Endothelial cell of umbilical vein (primary cell): ENCODE measurements at regions not wholly inside any gene's neighbourhood (a gene's known extent, or its start where the extent isn't known, plus 50 kb on each side); places are given as distances from the start of the nearest gene placed in this dataset.

Experiments
- BruUV-seq: library from RNA; stranded (reverse); fragments of 400-500 nt; replicated peaks from 2 replicates; lab custom pipeline; 2021; lab: Mats Ljungman, UMichigan
- CTCF ChIA-PET: fragments of 300-600, 350-600 bp; sonication (Branson Sonifier 250); formaldehyde crosslinking; loops from one replicate; lab custom pipeline; 2021; ENCODE audit warnings: antibody characterized with exemption, inconsistent platforms; lab: Charles Lee
- POLR2A ChIA-PET: fragments of 300-600, 350-600 bp; sonication (Branson Sonifier 250); formaldehyde crosslinking; loops from one replicate; lab custom pipeline; 2021; ENCODE audit warnings: antibody characterized with exemption, inconsistent platforms; lab: Charles Lee
- DNase-seq: peaks from one replicate; pipeline ENCODE4 v3.0.0-alpha.2; 2011; ENCODE audit warnings: low read depth, low spot score
- FAIRE-seq: peaks from 2 replicates; lab custom pipeline; 2011; peaks lifted over from hg19 to GRCh38; lab: Jason Lieb, UNC
- H2AFZ ChIP-seq: 2 replicates; pipeline ENCODE4 v1.6.0; 2012; ENCODE audit warnings: low read depth, low read length, control low read depth, inconsistent platforms
- H3K27ac ChIP-seq: 2 replicates; pipeline ENCODE4 v1.5.1; 2011; ENCODE audit warnings: low read depth, mild to moderate bottlenecking, control low read depth, low read length, moderate library complexity; ENCODE audit not compliant: insufficient read depth
- H3K27me3 ChIP-seq, 2 experiments: 2 replicates each; pipeline versions ENCODE4 v1.6.0 to v1.6.1; 2011; ENCODE audit warnings: low read length in 2 of 2, mixed read lengths in 1 of 2; ENCODE audit not compliant: control insufficient read depth in 2 of 2, insufficient read depth in 2 of 2
- H3K36me3 ChIP-seq, 2 experiments: 2 replicates in 1 of 2; 3 replicates in 1 of 2; pipeline ENCODE4 v1.5.1; 2011; ENCODE audit warnings: low read length in 2 of 2, mild to moderate bottlenecking in 1 of 2, moderate library complexity in 1 of 2; ENCODE audit not compliant: control insufficient read depth in 2 of 2, insufficient read depth in 2 of 2; ENCODE audit errors: extremely low read depth in 1 of 2
- H3K4me1 ChIP-seq: 3 replicates; pipeline ENCODE4 v1.5.1; 2011; ENCODE audit warnings: mild to moderate bottlenecking, low read length; ENCODE audit not compliant: control insufficient read depth, insufficient read depth; ENCODE audit errors: extremely low read depth
- H3K4me2 ChIP-seq: 2 replicates; pipeline ENCODE4 v1.6.1; 2011; ENCODE audit warnings: low read length, control low read depth, mixed read lengths; ENCODE audit not compliant: insufficient read depth
- H3K4me3 ChIP-seq, 3 experiments: fragments of 200-600 bp in 1 of 3; sonication (generic), shearing (Covaris generic) in 1 of 3; replicated peaks in 1 of 3; 2 replicates each; pipeline ENCODE4 v1.5.1; 2011 to 2016; ENCODE audit warnings: control low read depth in 3 of 3, low read length in 3 of 3, mild to moderate bottlenecking in 2 of 3, inconsistent platforms in 1 of 3, low read depth in 1 of 3, moderate library complexity in 1 of 3; ENCODE audit not compliant: insufficient read depth in 1 of 3
- H3K79me2 ChIP-seq: 2 replicates; pipeline ENCODE4 v1.6.0; 2012; ENCODE audit warnings: low read length, inconsistent platforms; ENCODE audit not compliant: control insufficient read depth, insufficient read depth
- H3K9ac ChIP-seq: replicated peaks from 2 replicates; pipeline ENCODE3; 2011; ENCODE audit warnings: low read length, control low read depth; ENCODE audit not compliant: insufficient read depth; ENCODE audit errors: extremely low read depth
- H3K9me1 ChIP-seq: replicated peaks from 3 replicates; pipeline ENCODE4 v1.6.0; 2011; ENCODE audit warnings: mild to moderate bottlenecking, low read length; ENCODE audit not compliant: control insufficient read depth, insufficient read depth; ENCODE audit errors: extremely low read depth
- H3K9me3 ChIP-seq: replicated peaks from 2 replicates; pipeline ENCODE4 v1.5.1; 2012; ENCODE audit warnings: low read length, inconsistent platforms; ENCODE audit not compliant: control insufficient read depth, insufficient read depth
- H4K20me1 ChIP-seq: replicated peaks from 2 replicates; pipeline ENCODE3; 2011; ENCODE audit warnings: mild to moderate bottlenecking, low read length; ENCODE audit not compliant: control insufficient read depth, insufficient read depth; ENCODE audit errors: extremely low read depth
- CTCF ChIP-seq, 2 donors: IDR thresholded peaks; 1 replicate in 1 of 2; 2 replicates in 1 of 2; pipeline ENCODE4 v1.5.1; 2011; ENCODE audit warnings: low read length in 2 of 2, mild to moderate bottlenecking in 2 of 2, moderate library complexity in 2 of 2, control low read depth in 1 of 2, inconsistent platforms in 1 of 2, low read depth in 1 of 2; ENCODE audit not compliant: insufficient read depth in 1 of 2; ENCODE audit errors: extremely low read depth in 1 of 2
- EZH2 ChIP-seq: IDR thresholded peaks from 2 replicates; pipeline ENCODE4 v1.6.1; 2012; ENCODE audit warnings: borderline replicate concordance, low read depth, mild to moderate bottlenecking, moderate library complexity, low read length, inconsistent platforms; ENCODE audit not compliant: severe bottlenecking
- FOS ChIP-seq: IDR thresholded peaks from 2 replicates; pipeline ENCODE4 v1.6.1; 2011; ENCODE audit warnings: mild to moderate bottlenecking, low read length, moderate library complexity, borderline replicate concordance; ENCODE audit not compliant: insufficient read depth
- GATA2 ChIP-seq: IDR thresholded peaks from 2 replicates; pipeline ENCODE4 v1.7.0; 2011; ENCODE audit warnings: low read depth, mild to moderate bottlenecking, moderate library complexity, mixed read lengths, low read length; ENCODE audit not compliant: insufficient read length, insufficient read depth
- JUN ChIP-seq: IDR thresholded peaks from 2 replicates; pipeline ENCODE4 v1.6.1; 2011; ENCODE audit warnings: borderline replicate concordance, low read depth; ENCODE audit not compliant: insufficient read length, insufficient read depth
- MAX ChIP-seq: IDR thresholded peaks from 2 replicates; pipeline ENCODE4 v1.6.1; 2011; ENCODE audit not compliant: insufficient read depth, insufficient read length
- MYC ChIP-seq: IDR thresholded peaks from one replicate; pipeline ENCODE4 v1.6.1; 2011; ENCODE audit warnings: mild to moderate bottlenecking, low read depth, low read length
- POLR2A ChIP-seq: IDR thresholded peaks from 2 replicates; pipeline ENCODE4 v1.6.1; 2012; ENCODE audit warnings: low read depth, mild to moderate bottlenecking, control low read depth, low read length
- POLR2AphosphoS5 ChIP-seq: IDR thresholded peaks from 2 replicates; pipeline ENCODE4 v1.6.1; 2012; ENCODE audit warnings: low read depth, mild to moderate bottlenecking, control low read depth, low read length, moderate library complexity; ENCODE audit not compliant: insufficient read depth
- dilution Hi-C: fragments of 300-500 bp; cut with MboI; formaldehyde crosslinking; loops from one replicate; pipeline ENCODE4 v1.15.0; 2019; ENCODE audit warnings: low sequenced_read_pairs; ENCODE audit not compliant: extremely low pct_ligation_motif_present
- intact Hi-C: fragments of 100-400 bp; cut with micrococcal nuclease; formaldehyde crosslinking; loops from one replicate; pipeline ENCODE4 v1.10.0; 2022

DNA sequence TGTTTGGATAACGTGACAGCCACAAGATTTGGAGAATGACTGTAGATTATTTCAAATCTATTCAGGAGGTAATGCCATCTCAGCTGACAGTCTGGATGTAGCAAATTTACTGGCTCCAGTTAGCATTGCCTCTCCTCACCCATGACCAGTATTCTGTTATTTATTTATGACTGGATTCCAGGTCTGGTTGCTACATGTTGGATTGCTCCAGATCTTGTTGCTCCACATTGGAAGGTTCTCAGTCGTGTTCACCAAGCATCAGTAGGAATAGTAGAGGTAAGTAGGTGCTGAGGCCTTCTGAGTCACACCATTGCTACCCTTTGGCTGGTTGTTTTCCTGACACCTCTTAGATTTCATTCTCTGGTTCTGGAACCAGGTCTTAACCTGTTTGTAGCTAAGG, 69.5 kb upstream of the ELOVL5 start:
- FAIRE-seq: no peak
- no peaks in the 10 kb centered on the region for H4K20me1 ChIP-seq
- H3K4me3 ChIP-seq: no peak overlapping the region
- ChIA-PET CTCF (no interaction called here), POLR2A (no interaction called here)
- DNase-seq: no peak
- H3K36me3 ChIP-seq: no peaks in the 10 kb centered on the region
- no TSS peak for BruUV-seq
- no peak overlapping the region for H3K4me2 ChIP-seq
- H3K9me3 ChIP-seq: no peaks in the 10 kb centered on the region
- dilution Hi-C loops (no loop called here), intact Hi-C loops (no loop called here)
- no peak overlapping the region for H2AFZ ChIP-seq
- H3K9ac ChIP-seq: no peak overlapping the region
- H3K4me1 ChIP-seq: no peaks in the 10 kb centered on the region
- no peaks in the 10 kb centered on the region for H3K9me1 ChIP-seq
- TF ChIP-seq POLR2AphosphoS5 (no peak), GATA2 (no peak), EZH2 (no peak), POLR2A (no peak), JUN (no peak), MAX (no peak), FOS (no peak), CTCF (IDR thresholded peaks at IDR 0.05; ENCODE audit: extremely low read depth in 1 of 2, insufficient read depth in 1 of 2, low read depth in 1 of 2, low read length in 2 of 2) (no peak), MYC (no peak)
- H3K79me2 ChIP-seq: no peaks in the 10 kb centered on the region
- H3K27ac ChIP-seq: no peak overlapping the region
- peaks cover 3 to 5% of the 10 kb centered on the region in 2 experiments for H3K27me3 ChIP-seq
